ENCODE measurements at regions not wholly inside any gene's neighbourhood (a gene's known extent, or its start where the extent isn't known, plus 50 kb on each side); places are given as distances from the start of the nearest gene placed in this dataset.

DNA sequence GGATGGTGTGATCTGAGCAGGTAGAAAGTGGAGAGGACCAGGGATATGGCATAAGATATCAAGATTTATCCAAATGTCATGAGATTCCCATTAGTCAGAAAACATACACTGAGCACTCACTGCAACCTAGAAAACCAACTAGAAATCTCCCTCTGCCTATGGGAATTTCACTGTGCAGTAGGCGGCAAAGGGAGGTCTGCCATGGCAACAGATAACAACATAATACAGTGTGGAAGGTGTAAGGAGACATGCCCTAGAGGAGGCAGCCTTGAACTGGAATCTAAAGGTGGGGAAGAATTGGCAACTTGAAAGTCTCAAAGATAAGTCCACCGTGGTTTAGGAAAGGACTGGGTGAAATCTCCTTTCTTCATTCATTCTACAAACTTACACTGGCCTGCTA is 238.4 kb downstream of the ATG4C start:
- TF ChIP-seq, protein P1, sequence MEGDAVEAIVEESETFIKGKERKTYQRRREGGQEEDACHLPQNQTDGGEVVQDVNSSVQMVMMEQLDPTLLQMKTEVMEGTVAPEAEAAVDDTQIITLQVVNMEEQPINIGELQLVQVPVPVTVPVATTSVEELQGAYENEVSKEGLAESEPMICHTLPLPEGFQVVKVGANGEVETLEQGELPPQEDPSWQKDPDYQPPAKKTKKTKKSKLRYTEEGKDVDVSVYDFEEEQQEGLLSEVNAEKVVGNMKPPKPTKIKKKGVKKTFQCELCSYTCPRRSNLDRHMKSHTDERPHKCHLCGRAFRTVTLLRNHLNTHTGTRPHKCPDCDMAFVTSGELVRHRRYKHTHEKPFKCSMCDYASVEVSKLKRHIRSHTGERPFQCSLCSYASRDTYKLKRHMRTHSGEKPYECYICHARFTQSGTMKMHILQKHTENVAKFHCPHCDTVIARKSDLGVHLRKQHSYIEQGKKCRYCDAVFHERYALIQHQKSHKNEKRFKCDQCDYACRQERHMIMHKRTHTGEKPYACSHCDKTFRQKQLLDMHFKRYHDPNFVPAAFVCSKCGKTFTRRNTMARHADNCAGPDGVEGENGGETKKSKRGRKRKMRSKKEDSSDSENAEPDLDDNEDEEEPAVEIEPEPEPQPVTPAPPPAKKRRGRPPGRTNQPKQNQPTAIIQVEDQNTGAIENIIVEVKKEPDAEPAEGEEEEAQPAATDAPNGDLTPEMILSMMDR (IDR thresholded peaks at IDR 0.05; ENCODE audit: unreplicated experiment): no peak
- DNase-seq (ENCODE audit: low spot score in 2 of 2, unreplicated experiment in 2 of 2): no peak
- Mint-ChIP-seq H3K4me3 (no peak overlapping the region), H3K27me3 (ENCODE audit: low read depth) (peaks cover 5% of the 10 kb centered on the region), H3K27ac (no peak overlapping the region), H3K36me3 (no peaks in the 10 kb centered on the region), H3K4me1 (peaks cover 8% of the 10 kb centered on the region), H3K9me3 (peaks cover 7% of the 10 kb centered on the region)

- TF ChIP-seq, protein P1 (IDR thresholded peaks at IDR 0.05; ENCODE audit: unreplicated experiment): no peak
- H3K27me3 Mint-ChIP-seq (ENCODE audit: low read depth): peaks cover 8% of the 10 kb centered on the region
- no peak overlapping the region for H3K27ac Mint-ChIP-seq
- H3K9me3 Mint-ChIP-seq: peaks cover 7% of the 10 kb centered on the region
- peaks cover 8% of the 10 kb centered on the region for H3K4me1 Mint-ChIP-seq
- no peak for DNase-seq (ENCODE audit: low spot score in 2 of 2, unreplicated experiment in 2 of 2)
- H3K4me3 Mint-ChIP-seq: no peak overlapping the region
- no peaks in the 10 kb centered on the region for H3K36me3 Mint-ChIP-seq
These were observed 239.2 kb downstream of the ATG4C start for GRCh38 chr1:63023171-63023570.

DNA sequence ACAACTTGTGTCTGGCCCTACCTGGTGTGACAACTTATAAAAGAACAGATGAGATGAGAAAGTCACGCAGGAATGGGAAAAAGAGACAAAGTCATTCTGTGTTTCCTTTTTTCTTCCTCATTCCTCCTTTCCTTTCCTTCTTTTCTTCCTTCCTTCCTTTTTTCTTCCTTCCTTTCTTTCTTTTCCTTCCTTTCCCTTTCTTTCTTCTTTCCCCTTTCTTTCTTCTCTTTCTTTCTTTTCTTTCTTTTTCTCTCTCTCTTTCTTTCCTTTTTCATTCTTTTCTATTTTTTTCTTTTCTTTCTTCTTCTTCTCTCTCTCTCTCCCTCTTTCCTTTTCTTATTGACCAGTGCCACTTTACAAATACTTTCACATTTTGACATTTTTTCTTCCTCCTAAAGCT is 239.7 kb downstream of the ATG4C start:
- DNase-seq (ENCODE audit: low spot score in 2 of 2, unreplicated experiment in 2 of 2): no peak
- Mint-ChIP-seq H3K27ac (no peak overlapping the region), H3K9me3 (peaks cover 7% of the 10 kb centered on the region), H3K4me3 (no peak overlapping the region), H3K4me1 (peaks cover 8% of the 10 kb centered on the region), H3K36me3 (no peaks in the 10 kb centered on the region), H3K27me3 (ENCODE audit: low read depth) (peaks cover 11% of the 10 kb centered on the region)
- TF ChIP-seq, protein P1 (IDR thresholded peaks at IDR 0.05; ENCODE audit: unreplicated experiment): no peak

GRCh38 chr1:63024132-63024531 is 240.2 kb downstream of the ATG4C start:
- Mint-ChIP-seq H3K4me1 (peaks cover 8% of the 10 kb centered on the region), H3K27me3 (ENCODE audit: low read depth) (peaks cover 12% of the 10 kb centered on the region), H3K36me3 (no peaks in the 10 kb centered on the region), H3K27ac (no peak overlapping the region), H3K4me3 (no peak overlapping the region), H3K9me3 (peaks cover 11% of the 10 kb centered on the region)
- DNase-seq (ENCODE audit: low spot score in 2 of 2, unreplicated experiment in 2 of 2): no peak
- TF ChIP-seq, protein P1 (IDR thresholded peaks at IDR 0.05; ENCODE audit: unreplicated experiment): no peak

DNA sequence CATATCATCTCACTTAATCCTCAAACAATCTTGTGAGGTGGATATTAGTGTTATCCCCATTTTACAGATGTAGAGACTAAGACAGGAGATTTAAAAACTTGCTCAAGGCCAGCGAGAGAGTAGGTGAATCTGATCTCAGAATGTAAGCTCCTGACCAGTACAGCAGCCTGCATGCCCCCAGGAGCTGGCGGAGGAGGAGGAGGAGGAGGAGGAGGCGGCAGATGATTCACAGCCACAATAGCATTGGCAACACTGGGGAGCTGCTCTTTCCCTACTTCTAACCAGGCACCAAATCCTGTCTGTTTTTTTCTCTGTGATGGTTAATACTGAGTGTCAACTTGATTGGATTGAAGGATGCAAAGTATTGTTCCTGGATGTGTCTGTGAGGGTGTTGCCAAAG is 243.2 kb downstream of the ATG4C start:
- peaks cover 8% of the 10 kb centered on the region for H3K4me1 Mint-ChIP-seq
- peaks cover 16% of the 10 kb centered on the region for H3K27me3 Mint-ChIP-seq (ENCODE audit: low read depth)
- no peaks in the 10 kb centered on the region for H3K36me3 Mint-ChIP-seq

More for the DNA sequence above, 243.2 kb downstream of the ATG4C start:
- Mint-ChIP-seq H3K9me3 (peaks cover 12% of the 10 kb centered on the region), H3K4me3 (no peak overlapping the region), H3K27ac (no peak overlapping the region)
- TF ChIP-seq, protein P1 (IDR thresholded peaks at IDR 0.05; ENCODE audit: unreplicated experiment): no peak
- DNase-seq (ENCODE audit: low spot score in 2 of 2, unreplicated experiment in 2 of 2): no peak

Data from mesothelial cell of epicardium (in vitro differentiated cells).